Calu3 (cell line): ENCODE measurements at regions not wholly inside any gene's neighbourhood (a gene's known extent, or its start where the extent isn't known, plus 50 kb on each side); places are given as distances from the start of the nearest gene placed in this dataset.

Source experiments
- BruUV-seq: library from RNA; stranded (reverse); fragments of 400-500 nt; replicated peaks from 2 replicates; lab custom pipeline; 2021; lab: Mats Ljungman, UMichigan
- CTCF ChIA-PET: fragments of 300-600 bp; sonication (Branson Sonifier 250); formaldehyde crosslinking; loops from one replicate; lab custom pipeline; 2022; ENCODE audit warnings: antibody characterized with exemption; lab: Charles Lee
- DNase-seq: peaks from one replicate; pipeline ENCODE4 v3.0.0; 2022
- H3K27ac Mint-ChIP-seq: one replicate; pipeline ENCODE4 v1.8.0; 2022; ENCODE audit warnings: mixed read lengths; ENCODE audit not compliant: unreplicated experiment
- H3K27me3 Mint-ChIP-seq: one replicate; pipeline ENCODE4 v1.8.0; 2022; ENCODE audit warnings: mixed read lengths; ENCODE audit not compliant: unreplicated experiment
- H3K36me3 Mint-ChIP-seq: one replicate; pipeline ENCODE4 v1.8.0; 2022; ENCODE audit warnings: mild to moderate bottlenecking, moderate library complexity, mixed read lengths; ENCODE audit not compliant: insufficient read depth, unreplicated experiment
- H3K4me1 Mint-ChIP-seq: one replicate; pipeline ENCODE4 v1.8.0; 2022; ENCODE audit warnings: mild to moderate bottlenecking, low read depth, mixed read lengths; ENCODE audit not compliant: unreplicated experiment
- H3K4me3 Mint-ChIP-seq: one replicate; pipeline ENCODE4 v1.8.0; 2022; ENCODE audit warnings: mild to moderate bottlenecking, low read depth, moderate library complexity, mixed read lengths; ENCODE audit not compliant: unreplicated experiment
- H3K9me3 Mint-ChIP-seq: one replicate; pipeline ENCODE4 v1.8.0; 2022; ENCODE audit warnings: low read depth, mixed read lengths; ENCODE audit not compliant: unreplicated experiment
- CTCF ChIP-seq: fragments of 200-600 bp; IDR thresholded peaks from one replicate; pipeline ENCODE4 v1.8.0; 2022; ENCODE audit warnings: antibody characterized with exemption; ENCODE audit not compliant: unreplicated experiment
- intact Hi-C: fragments of 100-400 bp; cut with micrococcal nuclease; formaldehyde crosslinking; loops from one replicate; pipeline ENCODE4 v1.10.0; 2022; ENCODE audit not compliant: unreplicated experiment

GRCh38 chr2:45168711-45169338, 159.6 kb upstream of the SIX2 start:
- Mint-ChIP-seq H3K4me3 (peak overlapping the region; percentile 88), H3K27ac (peak overlapping the region; percentile 69), H3K36me3 (peaks cover 16% of the 10 kb centered on the region), H3K9me3 (no peaks in the 10 kb centered on the region), H3K27me3 (no peaks in the 10 kb centered on the region), H3K4me1 (no peaks in the 10 kb centered on the region)
- DNase-seq: peak; percentile 29
- BruUV-seq: no TSS peak
- CTCF ChIA-PET: interaction anchor here (0.7 to 1.1 kb wide), 3 partner anchors 138 to 160 kb away, joined by 3 read pairs; no protein-coding TSS in a partner anchor
- no peak for TF ChIP-seq CTCF
- intact Hi-C loops: loop anchor here (5.0 kb wide), 1 partner anchor 142 kb away; no protein-coding TSS in a partner anchor

GRCh38 chr2:45167920-45168629, 158.8 kb upstream of the SIX2 start:
- TF ChIP-seq CTCF: no peak
- CTCF ChIA-PET: interaction anchor here (0.7 to 1.1 kb wide), 3 partner anchors 138 to 161 kb away, joined by 3 read pairs; no protein-coding TSS in a partner anchor
- Mint-ChIP-seq H3K4me1 (no peaks in the 10 kb centered on the region), H3K36me3 (peaks cover 16% of the 10 kb centered on the region), H3K4me3 (peak overlapping the region; percentile 88), H3K27me3 (peaks cover 4% of the 10 kb centered on the region), H3K9me3 (no peaks in the 10 kb centered on the region), H3K27ac (peak overlapping the region; percentile 69)
- no TSS peak for BruUV-seq
- intact Hi-C loops: loop anchor here (5.0 kb wide), 1 partner anchor 141 kb away; no protein-coding TSS in a partner anchor
- no peak for DNase-seq

- Mint-ChIP-seq H3K9me3 (no peaks in the 10 kb centered on the region), H3K4me3 (no peak overlapping the region), H3K27me3 (peaks cover 20% of the 10 kb centered on the region), H3K36me3 (peaks cover 16% of the 10 kb centered on the region), H3K4me1 (no peaks in the 10 kb centered on the region), H3K27ac (no peak overlapping the region)
- BruUV-seq: no TSS peak
- TF ChIP-seq CTCF: no peak
- intact Hi-C loops: loop anchor here (5.0 kb wide), 1 partner anchor 139 kb away; no protein-coding TSS in a partner anchor
- CTCF ChIA-PET: interaction anchor here (0.6 kb wide), 1 partner anchor 1142 kb away, joined by 4 read pairs; no protein-coding TSS in a partner anchor
- DNase-seq: no peak
Measured at GRCh38 chr2:45166229-45166890, 157.1 kb upstream of the SIX2 start.

GRCh38 chr2:45162711-45163110, 153.5 kb upstream of the SIX2 start:
- intact Hi-C loops: no loop called here
- H3K36me3 Mint-ChIP-seq: no peaks in the 10 kb centered on the region
- H3K4me3 Mint-ChIP-seq: no peak overlapping the region
- no peak for TF ChIP-seq CTCF
- H3K4me1 Mint-ChIP-seq: no peaks in the 10 kb centered on the region
- BruUV-seq: no TSS peak
- H3K27ac Mint-ChIP-seq: no peak overlapping the region
- DNase-seq: no peak
- no peaks in the 10 kb centered on the region for H3K9me3 Mint-ChIP-seq
- peaks cover 20% of the 10 kb centered on the region for H3K27me3 Mint-ChIP-seq
- CTCF ChIA-PET: no interaction called here
